Upper lobe of left lung (tissue), 4 donors: ENCODE measurements at regions not wholly inside any gene's neighbourhood (a gene's known extent, or its start where the extent isn't known, plus 50 kb on each side); places are given as distances from the start of the nearest gene placed in this dataset.

ENCODE experiments used
- CTCF ChIP-seq, 6 experiments: fragments of 450-650 bp in 4 of 6; fragments of 200-600 bp in 2 of 6; sonication (generic) in 2 of 6; IDR thresholded peaks; one replicate each; pipeline ENCODE4 v1.5.1; 2016 to 2019; ENCODE audit warnings: antibody characterized with exemption in 6 of 6
- POLR2A ChIP-seq, 4 donors: fragments of 450-650 bp; IDR thresholded peaks; one replicate each; pipeline ENCODE4 v1.5.1; 2016 to 2017; ENCODE audit warnings: antibody characterized with exemption in 4 of 4, mild to moderate bottlenecking in 2 of 4
- POLR2AphosphoS5 ChIP-seq, 2 donors: sonication (generic); formaldehyde crosslinking; IDR thresholded peaks; one replicate each; pipeline ENCODE4 v1.5.1; 2017; ENCODE audit warnings: antibody characterized with exemption in 2 of 2

GRCh38 chr14:42000450-42000849, 393.8 kb downstream of the LRFN5 start:
- TF ChIP-seq CTCF (IDR thresholded peaks at IDR 0.05) (no peak), POLR2A (IDR thresholded peaks at IDR 0.05) (no peak), POLR2AphosphoS5 (IDR thresholded peaks at IDR 0.05) (no peak)
